Endodermal cell (in vitro differentiated cells): ENCODE measurements at regions not wholly inside any gene's neighbourhood (a gene's known extent, or its start where the extent isn't known, plus 50 kb on each side); places are given as distances from the start of the nearest gene placed in this dataset.

ENCODE experiments used
- DNase-seq: peaks from one replicate; pipeline ENCODE4 v3.0.0-alpha.2; 2017
- H3K27ac ChIP-seq: 2 replicates; pipeline ENCODE4 v1.5.1; 2013; ENCODE audit warnings: mild to moderate bottlenecking, low read depth, low read length, moderate library complexity
- H3K27me3 ChIP-seq: 2 replicates; pipeline ENCODE4 v1.6.1; 2013; ENCODE audit warnings: mild to moderate bottlenecking, low read length, moderate library complexity; ENCODE audit not compliant: insufficient read depth, control insufficient read depth, poor library complexity, severe bottlenecking
- H3K36me3 ChIP-seq: 2 replicates; pipeline ENCODE4 v1.7.0; 2013; ENCODE audit warnings: mild to moderate bottlenecking, low read length, moderate library complexity; ENCODE audit not compliant: control insufficient read depth, insufficient read depth
- H3K4me1 ChIP-seq: one replicate; pipeline ENCODE4 v1.7.0; 2013; ENCODE audit warnings: low read length; ENCODE audit not compliant: control insufficient read depth, insufficient read depth
- H3K4me3 ChIP-seq: 2 replicates; pipeline ENCODE4 v1.5.1; 2013; ENCODE audit warnings: mild to moderate bottlenecking, low read length, moderate library complexity
- H3K9ac ChIP-seq: 2 replicates; pipeline ENCODE4 v1.6.1; 2013; ENCODE audit warnings: mild to moderate bottlenecking, low read length, moderate library complexity; ENCODE audit not compliant: poor library complexity, severe bottlenecking; ENCODE audit errors: extremely low read depth
- H3K9me3 ChIP-seq: 2 replicates; pipeline ENCODE4 v1.6.1; 2013; ENCODE audit warnings: mild to moderate bottlenecking, low read length, moderate library complexity; ENCODE audit not compliant: control insufficient read depth
- H3K27ac Mint-ChIP-seq: 2 replicates; pipeline ENCODE4 v1.8.0; 2020; ENCODE audit warnings: mixed read lengths
- H3K27me3 Mint-ChIP-seq: 2 replicates; pipeline ENCODE4 v1.8.0; 2021; ENCODE audit warnings: mild to moderate bottlenecking, mixed read lengths; ENCODE audit not compliant: insufficient read depth
- H3K36me3 Mint-ChIP-seq: 2 replicates; pipeline ENCODE4 v1.8.0; 2020; ENCODE audit warnings: low read depth, mixed read lengths
- H3K4me1 Mint-ChIP-seq: 2 replicates; pipeline ENCODE4 v1.8.0; 2020; ENCODE audit warnings: mixed read lengths
- H3K4me3 Mint-ChIP-seq: 2 replicates; pipeline ENCODE4 v1.8.0; 2020; ENCODE audit warnings: mild to moderate bottlenecking, moderate library complexity, mixed read lengths
- H3K9me3 Mint-ChIP-seq: 2 replicates; pipeline ENCODE4 v1.8.0; 2020; ENCODE audit warnings: mild to moderate bottlenecking, mixed read lengths
- WGBS, 2 experiments: methylation state at CpG; one replicate each; pipeline versions ENCODE4 v1.1.5 to v1.1.7; 2013; ENCODE audit warnings: missing lambda C conversion rate in 2 of 2, mixed read lengths in 1 of 2; ENCODE audit not compliant: insufficient coverage in 1 of 2, insufficient read length in 1 of 2; 5-methylcytosine and 5-hydroxymethylcytosine counted together
- TF ChIP-seq, protein P1 (sequence below): fragments of 200-600 bp; sonication (generic); conservative IDR thresholded peaks from 2 replicates; pipeline ENCODE4 v1.5.0; 2021; ENCODE audit warnings: antibody characterized with exemption, mild to moderate bottlenecking

GRCh38 chr14:36390718-36391117, 70.3 kb upstream of the MBIP start:
- Histone ChIP-seq H3K36me3 (no peaks in the 10 kb centered on the region), H3K27me3 (peaks cover 6% of the 10 kb centered on the region), H3K9me3 (no peaks in the 10 kb centered on the region), H3K4me1 (no peaks in the 10 kb centered on the region), H3K4me3 (no peak overlapping the region), H3K9ac (no peak overlapping the region), H3K27ac (no peak overlapping the region)
- peaks cover 9% of the 10 kb centered on the region for H3K27me3 Mint-ChIP-seq
- H3K4me1 Mint-ChIP-seq, result peaks cover 5% of the 10 kb centered on the region
- 99 to 100% methylated on average over 3 of the region's 4 CpGs for WGBS, 2 experiments
- no peaks in the 10 kb centered on the region for H3K36me3 Mint-ChIP-seq
- no peaks in the 10 kb centered on the region for H3K9me3 Mint-ChIP-seq
- TF ChIP-seq, protein P1, sequence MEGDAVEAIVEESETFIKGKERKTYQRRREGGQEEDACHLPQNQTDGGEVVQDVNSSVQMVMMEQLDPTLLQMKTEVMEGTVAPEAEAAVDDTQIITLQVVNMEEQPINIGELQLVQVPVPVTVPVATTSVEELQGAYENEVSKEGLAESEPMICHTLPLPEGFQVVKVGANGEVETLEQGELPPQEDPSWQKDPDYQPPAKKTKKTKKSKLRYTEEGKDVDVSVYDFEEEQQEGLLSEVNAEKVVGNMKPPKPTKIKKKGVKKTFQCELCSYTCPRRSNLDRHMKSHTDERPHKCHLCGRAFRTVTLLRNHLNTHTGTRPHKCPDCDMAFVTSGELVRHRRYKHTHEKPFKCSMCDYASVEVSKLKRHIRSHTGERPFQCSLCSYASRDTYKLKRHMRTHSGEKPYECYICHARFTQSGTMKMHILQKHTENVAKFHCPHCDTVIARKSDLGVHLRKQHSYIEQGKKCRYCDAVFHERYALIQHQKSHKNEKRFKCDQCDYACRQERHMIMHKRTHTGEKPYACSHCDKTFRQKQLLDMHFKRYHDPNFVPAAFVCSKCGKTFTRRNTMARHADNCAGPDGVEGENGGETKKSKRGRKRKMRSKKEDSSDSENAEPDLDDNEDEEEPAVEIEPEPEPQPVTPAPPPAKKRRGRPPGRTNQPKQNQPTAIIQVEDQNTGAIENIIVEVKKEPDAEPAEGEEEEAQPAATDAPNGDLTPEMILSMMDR, result no peak
- DNase-seq, result no peak
- H3K27ac Mint-ChIP-seq, result no peak overlapping the region
- H3K4me3 Mint-ChIP-seq, result no peak overlapping the region

DNA sequence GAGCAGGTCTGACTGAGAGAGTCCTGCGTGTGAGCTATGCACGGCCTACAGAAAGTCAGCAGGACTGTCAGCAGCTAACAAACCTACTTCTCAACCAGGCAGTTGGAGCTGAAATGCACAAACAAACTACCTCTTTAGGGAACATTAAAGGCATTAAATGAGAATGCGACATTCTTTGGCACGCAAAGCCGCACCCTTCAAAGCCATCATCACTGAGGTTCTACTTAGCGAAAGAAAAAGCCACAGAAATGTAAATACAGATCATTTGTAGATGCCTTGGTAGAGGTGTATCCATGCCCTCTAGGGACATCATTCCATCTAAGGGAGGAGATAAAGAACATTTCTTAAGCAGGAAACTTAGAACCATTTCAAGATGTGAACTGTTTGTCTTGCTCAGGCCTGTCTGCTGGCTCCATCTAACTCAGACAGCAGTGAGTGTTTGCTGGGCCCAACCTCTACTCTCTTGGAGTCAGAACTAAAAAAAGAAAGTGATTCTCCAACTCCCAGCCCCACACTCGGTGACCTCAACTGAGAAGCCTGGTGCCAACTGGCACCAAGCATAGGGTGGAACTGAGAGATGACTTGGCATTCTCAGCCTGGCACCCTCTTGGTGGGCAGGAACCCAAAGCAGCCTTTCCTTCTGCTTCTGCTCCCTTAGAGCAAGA, 63.5 kb upstream of the MBIP start:
- no peak overlapping the region for H3K4me3 Mint-ChIP-seq
- Histone ChIP-seq H3K9me3 (no peaks in the 10 kb centered on the region), H3K9ac (no peak overlapping the region), H3K27ac (no peak overlapping the region), H3K36me3 (no peaks in the 10 kb centered on the region), H3K4me1 (no peaks in the 10 kb centered on the region), H3K4me3 (no peak overlapping the region), H3K27me3 (no peaks in the 10 kb centered on the region)
- H3K4me1 Mint-ChIP-seq, result peaks cover 2% of the 10 kb centered on the region
- peaks cover 8% of the 10 kb centered on the region for H3K27me3 Mint-ChIP-seq
- no peaks in the 10 kb centered on the region for H3K36me3 Mint-ChIP-seq
- no peak for DNase-seq
- no peak overlapping the region for H3K27ac Mint-ChIP-seq
- TF ChIP-seq, protein P1, result no peak
- no peaks in the 10 kb centered on the region for H3K9me3 Mint-ChIP-seq
- 92 to 98% methylated on average over 5 to 7 of the region's 7 CpGs for WGBS, 2 experiments

- H3K36me3 ChIP-seq, result no peaks in the 10 kb centered on the region
- no peaks in the 10 kb centered on the region for H3K9me3 ChIP-seq
- H3K4me3 ChIP-seq, result no peak overlapping the region
- H3K27me3 ChIP-seq, result no peaks in the 10 kb centered on the region
- Mint-ChIP-seq H3K4me3 (no peak overlapping the region), H3K27me3 (peaks cover 5% of the 10 kb centered on the region), H3K9me3 (no peaks in the 10 kb centered on the region), H3K4me1 (peaks cover 20% of the 10 kb centered on the region), H3K27ac (no peak overlapping the region), H3K36me3 (no peaks in the 10 kb centered on the region)
- TF ChIP-seq, protein P1, result peak; percentile 95
- H3K4me1 ChIP-seq, result peaks cover 17% of the 10 kb centered on the region
- peak; percentile 96 for DNase-seq
- H3K27ac ChIP-seq, result no peak overlapping the region
- no peak overlapping the region for H3K9ac ChIP-seq
- 49 to 58% methylated on average over 4 of the region's 4 CpGs for WGBS, 2 experiments
These were observed 53.7 kb upstream of the MBIP start for GRCh38 chr14:36373982-36374673.
